C1 segment of cervical spinal cord (tissue), 14 donors: ENCODE measurements at regions not wholly inside any gene's neighbourhood (a gene's known extent, or its start where the extent isn't known, plus 50 kb on each side); places are given as distances from the start of the nearest gene placed in this dataset.
"Not testable (repeated sequence)": the region's sequence is repeated elsewhere in the genome, so short reads cannot be mapped to it uniquely, and the experiment has no call there.

Experiments
- DNase-seq, 14 donors: peaks; one replicate each; lab custom pipeline; 2025; lab: John Stamatoyannopoulos, UW

GRCh38 chr5:100398815-100399214 lies 136.4 kb upstream of the FAM174A start:
- DNase-seq = not testable (repeated sequence)

GRCh38 chr5:100379254-100379858 lies 155.8 kb upstream of the FAM174A start:
- not testable (repeated sequence) for DNase-seq

- DNase-seq = not testable (repeated sequence)
Observed at GRCh38 chr5:100364757-100365478, 170.3 kb upstream of the FAM174A start.

- DNase-seq = not testable (repeated sequence)
Observed at GRCh38 chr5:100364343-100364742, 170.8 kb upstream of the FAM174A start.

- not testable (repeated sequence) for DNase-seq
Observed at GRCh38 chr5:100359998-100360397, 175.2 kb upstream of the FAM174A start.

GRCh38 chr5:100346269-100346668 lies 188.9 kb upstream of the FAM174A start:
- DNase-seq = not testable (repeated sequence)

GRCh38 chr5:100341485-100341884 lies 193.7 kb upstream of the FAM174A start:
- not testable (repeated sequence) for DNase-seq

GRCh38 chr5:100322483-100322882 lies 212.7 kb upstream of the FAM174A start:
- no peak for DNase-seq

- no peak for DNase-seq
Observed at GRCh38 chr5:100319885-100320284, 215.3 kb upstream of the FAM174A start.

GRCh38 chr5:100313657-100314056 lies 221.5 kb upstream of the FAM174A start:
- no peak for DNase-seq

GRCh38 chr5:100311806-100312205 lies 223.4 kb upstream of the FAM174A start:
- DNase-seq = no peak

GRCh38 chr5:100306000-100306399 lies 229.2 kb upstream of the FAM174A start:
- no peak for DNase-seq

GRCh38 chr5:100303216-100303615 lies 232.0 kb upstream of the FAM174A start:
- no peak for DNase-seq

- no peak for DNase-seq
Observed at GRCh38 chr5:100299261-100299660, 235.9 kb upstream of the FAM174A start.

GRCh38 chr5:100276071-100276470 lies 259.1 kb upstream of the FAM174A start:
- no peak for DNase-seq

GRCh38 chr5:100275631-100276030 lies 259.5 kb upstream of the FAM174A start:
- no peak for DNase-seq

- DNase-seq = no peak
Observed at GRCh38 chr5:100273846-100274580, 261.2 kb upstream of the FAM174A start.

- no peak for DNase-seq
Observed at GRCh38 chr5:100270023-100270771, 265.0 kb upstream of the FAM174A start.

GRCh38 chr5:100260968-100261367 lies 274.2 kb upstream of the FAM174A start:
- no peak for DNase-seq

- no peak for DNase-seq
Observed at GRCh38 chr5:100252944-100253343, 282.2 kb upstream of the FAM174A start.

GRCh38 chr5:100252037-100252436 lies 283.1 kb upstream of the FAM174A start:
- DNase-seq = no peak

- DNase-seq = no peak
Observed at GRCh38 chr5:100249884-100250269, 285.3 kb upstream of the FAM174A start.
